ENCODE measurements at regions not wholly inside any gene's neighbourhood (a gene's known extent, or its start where the extent isn't known, plus 50 kb on each side); places are given as distances from the start of the nearest gene placed in this dataset.

- no peak for TF ChIP-seq CTCF (conservative IDR thresholded peaks at IDR 0.05)
- TF ChIP-seq EZH2 (IDR thresholded peaks at IDR 0.05; ENCODE audit: low read depth): no peak
These were observed 71.9 kb downstream of the SOX11 start for GRCh38 chr2:5764041-5764440.

Measured in PC-9 (cell line).